DMS53 treated with DMSO at 0.1 percent for 48 hours (cell line): ENCODE measurements at regions not wholly inside any gene's neighbourhood (a gene's known extent, or its start where the extent isn't known, plus 50 kb on each side); places are given as distances from the start of the nearest gene placed in this dataset.
A peak's percentile ranks its signal among the peaks of the same experiment; 100 is the strongest.
"Not testable (repeated sequence)": the region's sequence is repeated elsewhere in the genome, so short reads cannot be mapped to it uniquely, and the experiment has no call there.

Experiments
- DNase-seq: peaks from one replicate; lab custom pipeline; 2025; ENCODE audit not compliant: unreplicated experiment; lab: John Stamatoyannopoulos, UW

DNA sequence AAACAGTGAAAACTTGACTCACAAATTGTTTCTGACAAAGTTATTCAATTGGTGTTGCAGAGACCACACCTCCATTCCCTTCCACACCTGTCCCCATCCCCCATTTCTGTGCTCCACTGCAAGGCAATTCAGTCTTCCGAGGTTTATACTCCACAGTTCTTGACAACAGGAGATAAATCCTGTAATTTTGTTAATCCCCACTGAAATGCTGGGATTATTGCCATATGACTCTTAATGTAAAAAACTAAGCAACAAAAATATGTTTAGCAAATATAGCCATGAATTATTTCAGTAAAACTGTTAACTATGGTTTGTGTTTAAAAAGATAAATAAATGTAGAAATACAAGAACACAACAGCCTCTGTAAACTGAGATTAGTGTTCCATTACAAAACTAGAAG, 170.1 kb upstream of the SEMA3D start:
- DNase-seq = no peak

DNA sequence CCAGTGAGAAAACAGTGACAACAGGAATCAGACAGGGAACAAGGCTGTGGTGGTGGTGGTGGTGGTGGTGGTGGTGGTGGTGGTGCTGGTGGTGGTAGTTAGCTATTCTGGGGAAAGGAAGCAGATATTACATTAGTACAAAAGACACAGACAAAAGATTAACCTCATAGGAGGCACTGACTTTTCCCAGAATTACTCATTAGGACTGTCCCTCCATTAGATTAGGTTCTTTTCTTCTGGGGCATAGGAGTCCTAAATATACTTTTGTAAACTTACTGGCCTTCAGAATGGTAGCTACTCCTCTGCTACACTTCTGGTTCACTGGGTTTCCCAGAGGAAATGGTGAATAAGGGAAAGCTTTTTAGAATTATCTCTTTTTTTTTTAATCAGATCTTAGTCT, 156.6 kb upstream of the SEMA3D start:
- no peak for DNase-seq

DNA sequence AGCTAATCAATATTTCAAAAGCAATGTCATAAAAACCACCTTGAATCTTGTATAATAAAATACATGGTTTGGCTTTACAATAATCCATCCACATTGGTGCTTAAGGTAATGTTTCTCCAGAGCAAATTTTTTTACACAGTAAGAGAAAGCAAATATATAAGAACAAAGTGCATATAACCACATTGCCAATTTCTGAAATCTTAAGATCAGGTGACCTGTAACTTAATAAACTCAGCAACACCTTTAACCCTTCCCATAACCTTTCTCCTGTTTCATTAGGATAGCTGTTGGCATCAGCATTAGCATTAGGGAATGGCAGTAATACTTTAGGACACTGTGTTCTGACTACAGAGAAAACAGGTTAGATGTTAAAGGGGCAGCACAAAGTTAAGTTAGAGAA, 155.9 kb upstream of the SEMA3D start:
- DNase-seq = no peak

DNA sequence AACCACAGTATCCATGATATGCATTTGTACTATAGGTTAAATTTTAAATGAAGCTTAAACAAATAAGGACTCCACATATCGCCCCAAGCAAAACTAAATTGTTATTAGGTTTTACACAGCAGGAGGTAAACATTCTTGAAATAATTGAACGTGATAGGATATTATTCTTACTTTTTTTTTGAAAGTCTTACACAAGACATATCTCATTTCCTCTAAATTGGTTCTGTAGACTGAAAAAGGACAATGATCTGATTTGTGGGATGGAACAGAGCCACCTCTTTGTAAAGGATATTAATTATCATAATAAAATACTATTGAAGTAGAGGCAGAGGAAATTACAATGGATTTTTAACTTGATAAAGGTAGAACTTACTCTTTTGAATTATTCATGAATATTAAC, 155.1 kb upstream of the SEMA3D start:
- DNase-seq = no peak

DNA sequence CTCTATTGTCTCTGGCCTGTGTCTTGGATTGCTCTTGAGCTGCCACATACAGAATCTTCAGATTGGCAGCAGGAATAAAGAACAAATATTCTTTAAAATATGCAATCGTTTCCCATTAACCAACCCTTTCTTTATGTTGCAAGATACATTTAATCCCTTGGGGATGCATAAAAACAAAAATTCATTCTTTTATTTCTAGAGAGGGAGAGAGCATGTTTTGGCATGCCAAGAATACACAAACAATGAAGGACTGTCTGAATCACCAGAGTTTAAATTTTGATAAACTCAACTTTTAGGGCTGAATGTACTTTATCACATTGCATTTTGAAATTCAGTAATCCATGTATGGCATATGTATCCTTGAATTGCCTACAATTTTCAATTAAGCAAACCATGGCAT, 154.3 kb upstream of the SEMA3D start:
- DNase-seq = no peak

DNA sequence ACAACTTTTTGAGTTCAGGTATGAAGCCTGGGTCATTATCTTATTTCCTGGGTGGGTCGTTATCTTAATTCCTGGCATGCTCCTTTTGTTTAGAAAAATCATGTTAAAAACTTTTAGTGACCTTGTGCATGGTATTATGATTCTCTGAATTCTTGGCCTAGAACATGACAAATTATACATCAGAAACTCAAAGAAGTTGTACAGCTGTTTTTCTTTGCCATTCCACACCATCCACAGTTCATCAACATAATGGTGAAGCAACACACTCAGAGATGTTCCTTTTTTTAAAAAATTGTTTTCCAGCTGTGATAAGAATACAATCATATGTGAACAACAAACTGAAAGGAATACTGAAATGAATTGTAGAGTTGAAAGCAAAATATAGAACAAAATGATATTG, 149.2 kb upstream of the SEMA3D start:
- no peak for DNase-seq

DNA sequence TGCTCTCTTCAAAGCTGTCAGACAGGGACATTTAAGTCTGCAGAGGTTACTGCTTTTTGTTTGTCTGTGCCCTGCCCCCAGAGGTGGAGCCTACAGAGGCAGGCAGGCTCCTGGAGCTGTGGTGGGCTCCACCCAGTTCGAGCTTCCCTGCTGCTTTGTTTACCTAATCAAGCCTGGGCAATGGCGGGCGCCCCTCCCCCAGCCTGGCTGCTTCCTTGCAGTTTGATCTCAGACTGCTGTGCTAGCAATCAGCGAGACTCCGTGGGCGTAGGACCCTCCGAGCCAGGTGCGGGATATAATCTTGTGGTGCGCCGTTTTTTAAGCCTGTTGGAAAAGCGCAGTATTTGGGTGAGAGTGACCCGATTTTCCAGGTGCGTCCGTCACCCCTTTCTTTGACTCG, 148.3 kb upstream of the SEMA3D start:
- DNase-seq = not testable (repeated sequence)

DNA sequence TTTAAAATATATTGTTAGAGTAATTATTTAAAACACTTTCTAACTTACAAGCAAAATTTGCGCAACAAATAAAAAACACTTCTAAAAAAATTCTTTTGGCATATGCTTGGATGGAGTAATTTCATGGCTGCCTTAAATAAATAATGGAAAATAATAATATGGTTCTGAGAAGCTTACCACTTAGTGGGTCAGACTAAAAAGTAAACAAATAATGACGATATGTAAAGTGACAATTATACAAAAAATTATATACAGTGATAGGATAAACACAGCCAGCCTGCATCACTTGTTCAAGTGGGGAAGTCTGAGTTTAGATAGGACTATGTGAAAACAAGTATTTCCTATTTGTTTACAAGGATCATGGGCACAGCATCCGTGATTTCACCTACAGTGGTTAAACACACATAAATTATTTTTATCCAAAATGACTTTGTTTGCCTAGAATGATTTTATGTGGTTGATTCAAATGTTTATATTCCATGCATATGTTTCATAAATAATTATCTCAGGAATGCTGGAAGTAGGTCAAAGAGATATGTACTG, 141.7 kb upstream of the SEMA3D start:
- no peak for DNase-seq

DNA sequence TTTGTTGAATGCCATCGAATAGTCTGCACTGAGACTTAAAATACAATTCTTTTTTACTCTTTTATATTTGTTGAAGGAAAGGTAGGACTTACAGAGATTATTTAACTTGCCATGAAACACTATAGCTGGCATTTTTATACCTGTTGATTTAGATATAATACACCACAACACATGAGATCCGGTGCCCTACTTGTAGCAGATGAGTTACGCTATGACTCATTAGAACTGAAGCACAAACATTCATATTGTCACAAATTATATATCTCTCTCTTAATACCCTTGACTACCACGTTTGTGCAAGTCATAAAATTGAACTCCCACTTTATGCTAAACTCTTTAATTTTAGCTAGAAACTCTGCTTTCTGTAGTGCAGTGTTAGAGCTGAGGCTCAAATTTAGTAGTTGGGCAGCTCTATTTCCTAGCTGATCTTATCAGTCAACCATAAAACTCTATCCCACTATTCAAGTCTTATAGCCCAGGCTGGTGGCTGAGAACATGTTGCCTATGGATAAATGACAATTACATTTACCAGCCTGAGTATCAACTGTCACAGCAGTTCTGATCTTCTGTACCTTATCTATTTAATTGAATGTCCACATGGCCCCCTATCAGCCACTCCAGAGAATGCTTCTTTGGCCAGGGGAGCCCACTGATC, 137.4 kb upstream of the SEMA3D start:
- peak; percentile 30 for DNase-seq

DNA sequence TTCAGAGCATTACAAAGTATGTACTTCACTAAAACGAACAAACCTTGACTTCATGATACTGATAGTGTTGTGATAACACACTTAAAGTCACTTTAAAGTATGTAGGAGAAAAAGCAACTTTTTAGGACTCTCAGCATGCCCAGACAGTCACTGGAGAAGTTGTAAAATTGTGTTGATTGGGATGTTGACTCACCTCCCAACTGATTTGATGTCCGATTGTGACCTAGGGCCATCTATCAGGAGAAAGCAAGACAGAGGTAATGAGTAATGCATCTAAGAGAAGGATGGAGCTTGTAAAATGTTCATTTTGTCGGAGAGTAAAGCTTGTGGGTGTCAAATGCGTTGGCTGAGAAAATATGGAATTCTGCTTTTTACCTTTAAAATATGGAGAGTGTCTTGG, 135.4 kb upstream of the SEMA3D start:
- DNase-seq = no peak

DNA sequence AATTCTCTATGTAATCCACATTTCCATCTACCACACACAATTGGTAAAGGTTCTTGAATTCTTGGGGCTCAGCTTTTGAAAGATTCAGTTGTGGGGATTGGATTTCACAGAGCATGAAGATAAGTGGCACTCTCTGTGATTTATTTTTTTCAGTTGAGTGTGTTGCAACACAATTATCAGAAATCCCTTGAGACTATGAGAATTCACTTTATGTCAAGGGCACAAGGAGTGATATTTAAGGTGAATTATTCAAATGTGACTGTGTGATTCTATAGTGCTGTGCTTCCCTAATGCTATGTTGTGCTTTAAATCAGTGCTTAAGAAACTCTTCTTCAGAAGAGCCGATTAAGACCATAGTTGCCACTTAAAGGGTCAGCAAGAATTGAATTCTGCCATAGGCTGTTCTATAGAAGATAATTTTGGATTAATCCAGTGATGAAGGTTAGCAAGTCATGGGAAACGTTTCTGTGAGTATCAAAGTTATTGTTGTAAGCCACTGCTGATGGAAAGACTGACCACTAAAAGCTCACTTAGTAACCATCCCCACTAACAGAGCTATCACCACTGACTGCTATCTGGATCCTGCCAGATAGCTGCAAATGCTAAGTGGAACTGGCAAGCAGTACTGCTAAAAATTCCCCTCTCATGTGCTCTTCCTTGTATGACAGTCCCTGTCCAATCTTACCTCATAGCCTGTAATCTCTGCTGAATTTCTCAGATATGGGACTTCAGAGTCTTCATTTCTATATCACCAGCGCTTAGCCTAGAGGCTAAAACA, 134.0 kb upstream of the SEMA3D start:
- no peak for DNase-seq

DNA sequence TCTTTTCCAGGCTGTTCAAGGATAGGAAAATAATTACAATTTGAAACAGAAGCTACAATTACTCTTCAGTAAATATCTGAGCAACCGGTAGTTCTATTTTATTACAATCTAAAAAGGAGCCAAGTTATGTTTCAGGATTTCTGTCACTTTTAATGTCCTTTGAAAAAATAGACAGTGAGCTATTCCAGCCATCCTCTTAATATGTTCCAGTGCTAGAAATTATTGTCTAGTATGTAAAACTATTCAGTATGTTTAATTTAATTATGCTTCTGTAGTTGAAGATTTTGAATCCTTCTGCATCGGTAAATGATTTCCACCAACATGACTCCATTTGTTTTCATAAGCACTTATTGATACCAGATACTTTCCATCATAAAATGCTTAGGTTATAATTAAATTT, 129.6 kb upstream of the SEMA3D start:
- DNase-seq = no peak

DNA sequence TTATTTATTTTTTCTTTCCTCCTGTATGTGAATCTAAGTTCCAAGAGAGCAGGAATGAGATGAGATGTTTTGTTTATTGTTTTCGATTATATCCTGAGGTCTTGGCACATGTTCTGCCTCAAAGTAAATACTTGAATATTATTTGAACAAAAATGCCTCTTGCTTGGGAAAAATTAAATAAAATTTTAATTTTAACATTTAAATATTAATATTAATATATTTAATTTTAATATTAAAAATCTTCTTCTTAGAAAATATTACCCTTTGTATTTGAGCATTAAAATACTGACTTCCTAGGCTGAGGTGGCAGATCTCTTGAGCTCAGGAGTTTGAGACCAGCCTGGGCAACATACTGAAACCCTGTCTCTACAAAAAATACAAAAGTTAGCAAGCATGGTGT, 123.4 kb upstream of the SEMA3D start:
- no peak for DNase-seq

DNA sequence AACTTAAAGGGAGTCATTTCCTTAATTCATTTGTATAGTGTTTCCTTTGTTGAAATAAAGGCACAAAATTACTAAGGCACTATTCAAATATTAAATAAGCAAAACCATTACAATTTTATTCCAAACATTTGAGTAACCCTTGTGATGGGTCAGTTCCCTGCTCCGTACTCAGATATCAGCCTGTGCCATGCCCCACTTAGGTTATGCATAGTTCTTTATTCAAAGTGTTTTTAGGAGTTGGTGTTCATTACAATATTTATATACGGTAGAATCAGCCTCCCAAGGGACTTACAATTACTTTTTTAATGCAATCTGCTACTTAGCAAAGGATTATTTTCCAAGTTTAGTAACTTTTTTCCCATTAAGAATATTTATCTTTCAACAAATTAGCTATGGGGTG, 119.3 kb upstream of the SEMA3D start:
- no peak for DNase-seq

DNA sequence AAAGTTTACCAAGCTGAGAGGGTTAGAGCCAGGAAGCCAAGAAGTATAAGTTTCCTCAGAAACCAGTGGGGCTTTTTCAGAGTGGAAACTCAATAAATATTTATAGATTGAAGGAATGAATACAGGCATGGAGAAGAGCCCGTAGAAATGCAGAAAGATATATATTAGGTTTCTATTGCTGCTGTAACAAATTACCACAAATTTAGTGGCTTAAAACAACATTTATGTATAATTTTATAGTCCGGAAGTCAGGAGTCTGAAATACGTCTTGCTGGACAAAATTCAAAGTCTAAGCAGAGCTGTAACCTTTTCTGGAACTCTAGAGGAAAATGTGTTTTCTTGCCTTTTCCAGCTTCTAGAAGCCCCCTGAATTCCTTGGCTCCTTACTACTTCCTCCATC, 107.3 kb upstream of the SEMA3D start:
- DNase-seq = no peak

DNA sequence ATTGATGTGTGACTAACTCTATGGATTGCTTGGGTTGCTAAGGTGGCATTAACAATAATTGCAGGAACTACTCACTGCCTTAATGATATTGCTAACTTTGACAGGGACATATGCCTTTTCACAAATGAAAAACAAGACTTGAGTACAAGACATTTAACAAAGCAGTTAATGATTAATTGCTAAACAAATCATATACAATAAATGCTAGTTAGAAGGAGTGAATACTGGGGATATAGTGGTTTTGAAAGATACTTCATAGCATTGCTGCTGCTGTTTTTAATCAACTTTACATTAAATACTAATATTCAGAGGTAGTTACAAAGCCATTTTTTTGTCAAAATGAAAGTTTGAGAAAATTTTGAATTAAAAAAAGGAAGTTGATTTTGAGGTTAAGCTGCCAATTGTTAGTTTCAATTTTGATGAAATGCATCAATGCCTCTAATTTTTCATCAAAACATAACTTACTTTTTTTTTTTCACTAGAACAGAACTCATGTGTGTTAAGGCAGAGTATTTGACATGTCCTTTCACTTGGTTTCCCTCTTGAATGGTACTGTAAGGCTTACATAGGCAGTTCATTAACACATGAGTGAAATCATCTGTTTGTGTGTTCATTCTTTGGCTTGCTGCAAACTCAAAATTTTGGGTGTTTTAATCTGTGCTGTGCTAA, 106.2 kb upstream of the SEMA3D start:
- DNase-seq = no peak

DNA sequence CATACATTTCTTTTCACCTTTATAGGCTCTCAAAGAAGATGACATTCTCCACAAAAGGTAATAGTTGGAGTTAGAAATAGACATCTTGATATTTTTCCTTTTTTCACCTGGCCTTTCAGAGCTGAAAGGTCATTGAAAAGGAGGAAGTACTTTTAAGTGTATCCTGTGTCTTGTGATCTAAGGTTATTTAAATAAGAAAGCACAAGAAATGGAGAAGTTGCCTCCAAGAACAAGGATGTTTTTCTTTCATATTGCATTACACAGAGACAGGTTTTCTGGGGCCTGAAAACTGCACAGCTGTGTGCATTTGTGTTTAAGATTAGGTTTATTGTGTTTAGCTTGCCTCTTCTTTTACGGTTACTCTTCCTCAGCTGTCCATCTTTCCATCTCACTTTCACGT, 103.4 kb upstream of the SEMA3D start:
- no peak for DNase-seq

DNA sequence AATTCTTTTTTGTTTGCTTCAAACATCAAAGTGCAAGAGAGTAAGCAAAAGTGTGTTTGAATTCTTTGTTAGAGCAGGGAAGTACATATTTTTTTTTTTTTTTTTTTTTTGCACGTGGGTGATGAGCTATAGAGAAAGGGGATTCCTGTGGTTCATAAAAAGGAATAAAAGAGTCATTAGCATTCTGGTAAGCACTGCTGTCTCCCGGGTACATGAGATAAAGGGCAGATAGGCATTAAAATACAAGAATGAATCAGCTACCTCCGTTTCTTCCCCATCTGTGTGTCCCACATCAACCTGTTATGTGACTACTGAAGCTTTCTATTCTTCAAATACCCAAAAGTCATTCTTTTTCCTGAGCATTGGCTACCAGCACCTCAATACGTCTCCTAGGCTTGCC, 102.4 kb upstream of the SEMA3D start:
- DNase-seq = no peak

DNA sequence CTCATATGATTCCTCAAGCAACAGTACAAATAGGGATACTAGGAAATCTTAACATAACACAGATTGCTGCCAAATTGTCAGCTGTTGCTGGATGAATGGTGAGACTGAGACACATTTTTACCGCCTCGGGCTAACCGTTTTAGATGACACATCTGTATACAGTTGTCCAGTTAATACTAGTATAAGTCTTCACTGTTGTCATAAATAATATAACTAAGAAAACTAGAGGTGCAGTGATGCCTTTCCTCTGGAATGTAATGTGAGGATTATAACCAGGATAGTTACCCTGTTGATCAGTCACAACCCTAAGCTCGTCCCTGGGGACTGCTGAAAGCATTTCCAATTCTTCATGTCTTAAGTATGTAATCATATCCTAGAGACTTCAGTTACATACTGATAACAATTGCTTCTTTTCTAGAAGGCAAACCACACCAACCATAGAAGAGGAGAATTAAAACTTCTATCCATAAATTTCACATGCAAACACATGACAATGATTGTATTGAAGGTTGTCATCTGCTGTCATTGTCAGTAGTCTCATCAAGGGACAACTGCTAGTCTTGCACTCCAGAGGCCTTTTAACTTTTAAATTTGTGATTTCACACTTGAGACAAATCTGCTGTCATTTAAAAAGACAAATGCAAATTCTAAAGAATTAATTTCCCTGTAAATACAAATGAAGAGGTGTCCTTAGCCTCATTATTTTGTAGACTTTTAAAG, 100.4 kb upstream of the SEMA3D start:
- no peak for DNase-seq

DNA sequence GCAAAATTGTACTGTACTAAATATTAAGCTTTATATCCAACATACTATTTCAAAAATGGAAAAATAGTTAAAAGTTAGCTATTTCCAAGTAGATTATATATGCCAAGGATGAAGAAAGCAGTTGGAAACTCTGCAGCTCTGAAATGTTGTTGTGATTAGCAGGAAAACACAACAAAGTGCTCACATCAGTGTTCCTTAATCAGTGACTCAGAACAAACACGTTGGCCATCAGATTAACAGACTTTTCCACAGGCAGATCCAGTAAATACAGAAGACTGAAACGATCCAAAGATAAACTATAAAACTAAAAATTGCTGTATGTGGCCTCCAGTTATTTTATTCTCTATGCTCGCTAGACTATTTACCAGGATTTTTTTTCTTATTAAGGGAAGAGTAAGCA, 99.6 kb upstream of the SEMA3D start:
- no peak for DNase-seq

DNA sequence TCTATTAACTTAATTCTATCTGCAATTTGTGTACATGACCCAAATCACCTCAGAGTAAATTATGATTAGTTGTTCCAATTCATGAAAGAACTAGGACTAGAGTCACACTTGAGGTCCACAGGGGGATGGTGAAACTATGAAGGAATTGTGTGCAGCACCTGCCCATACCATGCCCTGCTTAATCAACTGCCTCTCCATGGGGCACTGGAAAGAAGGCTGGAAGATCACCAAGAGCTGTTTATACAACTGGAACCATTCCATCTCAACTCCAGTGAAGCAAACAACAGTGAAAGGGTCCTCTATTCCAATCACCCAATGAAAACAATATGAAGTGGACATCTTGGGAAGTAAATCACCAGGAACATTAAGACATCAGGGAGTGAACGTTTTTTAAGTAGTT, 98.7 kb upstream of the SEMA3D start:
- no peak for DNase-seq

DNA sequence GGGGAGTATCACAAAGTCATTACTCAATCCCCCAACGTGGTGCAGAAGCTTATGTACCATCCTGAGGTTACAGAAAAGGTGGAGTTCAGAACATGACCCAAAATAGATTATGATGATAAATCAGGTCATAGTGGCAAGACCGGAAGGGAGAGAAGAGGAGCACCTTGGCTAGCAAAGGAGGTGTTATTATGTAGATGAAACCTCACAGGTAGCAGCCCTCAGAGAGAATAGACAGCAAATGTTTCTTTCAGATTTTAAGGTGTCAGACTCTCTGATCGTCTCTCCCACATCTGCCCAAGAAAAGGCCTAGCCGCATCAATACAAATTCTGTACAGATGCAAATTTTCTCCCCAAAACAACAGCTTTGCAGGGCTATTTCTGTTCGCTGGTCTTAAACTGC, 88.3 kb upstream of the SEMA3D start:
- DNase-seq = no peak
